ENCODE measurements at regions not wholly inside any gene's neighbourhood (a gene's known extent, or its start where the extent isn't known, plus 50 kb on each side); places are given as distances from the start of the nearest gene placed in this dataset.
"Not testable (repeated sequence)": the region's sequence is repeated elsewhere in the genome, so short reads cannot be mapped to it uniquely, and the experiment has no call there.

GRCh38 chr16:9676560-9677300 is 505.5 kb downstream of the GRIN2A start:
- DNase-seq (ENCODE audit: low read depth, low spot score); in situ Hi-C loops (cut with HindIII; ENCODE audit: low pct_unique_long_range_greater_than_20kb, low sequenced_read_pairs): not testable (repeated sequence)

GRCh38 chr16:9677301-9677653 is 505.0 kb downstream of the GRIN2A start:
- in situ Hi-C loops (cut with HindIII; ENCODE audit: low pct_unique_long_range_greater_than_20kb, low sequenced_read_pairs) = no loop called here
- no peak for DNase-seq (ENCODE audit: low read depth, low spot score)

- in situ Hi-C loops (cut with HindIII; ENCODE audit: low pct_unique_long_range_greater_than_20kb, low sequenced_read_pairs) = no loop called here
- DNase-seq (ENCODE audit: low read depth, low spot score) = no peak
These were observed 502.9 kb downstream of the GRIN2A start for GRCh38 chr16:9679213-9679767.

- in situ Hi-C loops (cut with HindIII; ENCODE audit: low pct_unique_long_range_greater_than_20kb, low sequenced_read_pairs) = no loop called here
- DNase-seq (ENCODE audit: low read depth, low spot score) = no peak
These were observed 502.1 kb downstream of the GRIN2A start for GRCh38 chr16:9680019-9680655.

GRCh38 chr16:9680968-9681367 is 501.3 kb downstream of the GRIN2A start:
- DNase-seq (ENCODE audit: low read depth, low spot score) = no peak
- in situ Hi-C loops (cut with HindIII; ENCODE audit: low pct_unique_long_range_greater_than_20kb, low sequenced_read_pairs) = no loop called here

GRCh38 chr16:9681508-9681907 is 500.7 kb downstream of the GRIN2A start:
- DNase-seq (ENCODE audit: low read depth, low spot score) = no peak
- in situ Hi-C loops (cut with HindIII; ENCODE audit: low pct_unique_long_range_greater_than_20kb, low sequenced_read_pairs) = no loop called here

- in situ Hi-C loops (cut with HindIII; ENCODE audit: low pct_unique_long_range_greater_than_20kb, low sequenced_read_pairs) = no loop called here
- no peak for DNase-seq (ENCODE audit: low read depth, low spot score)
These were observed 499.9 kb downstream of the GRIN2A start for GRCh38 chr16:9682320-9682719.

- DNase-seq (ENCODE audit: low read depth, low spot score) = no peak
- in situ Hi-C loops (cut with HindIII; ENCODE audit: low pct_unique_long_range_greater_than_20kb, low sequenced_read_pairs) = no loop called here
These were observed 498.6 kb downstream of the GRIN2A start for GRCh38 chr16:9683677-9684076.

GRCh38 chr16:9687737-9688319 is 494.4 kb downstream of the GRIN2A start:
- in situ Hi-C loops (cut with HindIII; ENCODE audit: low pct_unique_long_range_greater_than_20kb, low sequenced_read_pairs) = no loop called here
- no peak for DNase-seq (ENCODE audit: low read depth, low spot score)

- no peak for DNase-seq (ENCODE audit: low read depth, low spot score)
- in situ Hi-C loops (cut with HindIII; ENCODE audit: low pct_unique_long_range_greater_than_20kb, low sequenced_read_pairs) = no loop called here
These were observed 492.6 kb downstream of the GRIN2A start for GRCh38 chr16:9689597-9689996.

- in situ Hi-C loops (cut with HindIII; ENCODE audit: low pct_unique_long_range_greater_than_20kb, low sequenced_read_pairs) = no loop called here
- DNase-seq (ENCODE audit: low read depth, low spot score) = peak; percentile 12
These were observed 487.1 kb downstream of the GRIN2A start for GRCh38 chr16:9695152-9695551.

Small RNAs in the stretch of these regions (small RNA-seq; reads per million reads assigned to genes)
- gene RNA5SP403 (0 to 0.91 reads per million in 2 experiments), gene RNA5SP404 (0 to 0.05 reads per million in 2 experiments)

Measured in SK-MEL-5 (cell line).